HG03095 (cell line): ENCODE measurements at regions not wholly inside any gene's neighbourhood (a gene's known extent, or its start where the extent isn't known, plus 50 kb on each side); places are given as distances from the start of the nearest gene placed in this dataset.

Source experiments
- ATAC-seq: cut with Tn5 transposase; IDR thresholded peaks from one replicate; pipeline ENCODE4 v1.9.1; 2021; ENCODE audit warnings: moderate library complexity; ENCODE audit not compliant: unreplicated experiment

GRCh38 chrX:147827070-147827469, 84.6 kb upstream of the FMR1 start:
- ATAC-seq: no peak

GRCh38 chrX:147828719-147829118, 83.0 kb upstream of the FMR1 start:
- ATAC-seq: no peak

- peak; percentile 87 for ATAC-seq
Measured at GRCh38 chrX:147832707-147833348, 78.9 kb upstream of the FMR1 start.

- ATAC-seq: no peak
Measured at GRCh38 chrX:147838465-147839131, 73.1 kb upstream of the FMR1 start.

GRCh38 chrX:147846676-147847075, 65.0 kb upstream of the FMR1 start:
- ATAC-seq: no peak

- no peak for ATAC-seq
Measured at GRCh38 chrX:147847999-147848398, 63.7 kb upstream of the FMR1 start.

GRCh38 chrX:147848543-147849443, 62.9 kb upstream of the FMR1 start:
- no peak for ATAC-seq

- peak; percentile 73 for ATAC-seq
Measured at GRCh38 chrX:147850875-147851274, 60.8 kb upstream of the FMR1 start.

GRCh38 chrX:147853701-147854100, 58.0 kb upstream of the FMR1 start:
- ATAC-seq: no peak

GRCh38 chrX:147859666-147860065, 52.1 kb upstream of the FMR1 start:
- no peak for ATAC-seq
